ENCODE measurements at regions not wholly inside any gene's neighbourhood (a gene's known extent, or its start where the extent isn't known, plus 50 kb on each side); places are given as distances from the start of the nearest gene placed in this dataset.

GRCh38 chr6:40166963-40167362 lies 232.7 kb upstream of the MOCS1 start:
- no peak overlapping the region for H3K27ac ChIP-seq (replicated peaks)
- TF ChIP-seq GABPA (IDR thresholded peaks at IDR 0.05; ENCODE audit: low read depth) (no peak), SPI1 (IDR thresholded peaks at IDR 0.05; ENCODE audit: borderline replicate concordance, low read depth) (no peak), POLR2AphosphoS5 (IDR thresholded peaks at IDR 0.05; ENCODE audit: low read depth) (no peak), REST (IDR thresholded peaks at IDR 0.05; ENCODE audit: insufficient replicate concordance, low read depth) (no peak)
- TF ChIP-seq, protein P1, sequence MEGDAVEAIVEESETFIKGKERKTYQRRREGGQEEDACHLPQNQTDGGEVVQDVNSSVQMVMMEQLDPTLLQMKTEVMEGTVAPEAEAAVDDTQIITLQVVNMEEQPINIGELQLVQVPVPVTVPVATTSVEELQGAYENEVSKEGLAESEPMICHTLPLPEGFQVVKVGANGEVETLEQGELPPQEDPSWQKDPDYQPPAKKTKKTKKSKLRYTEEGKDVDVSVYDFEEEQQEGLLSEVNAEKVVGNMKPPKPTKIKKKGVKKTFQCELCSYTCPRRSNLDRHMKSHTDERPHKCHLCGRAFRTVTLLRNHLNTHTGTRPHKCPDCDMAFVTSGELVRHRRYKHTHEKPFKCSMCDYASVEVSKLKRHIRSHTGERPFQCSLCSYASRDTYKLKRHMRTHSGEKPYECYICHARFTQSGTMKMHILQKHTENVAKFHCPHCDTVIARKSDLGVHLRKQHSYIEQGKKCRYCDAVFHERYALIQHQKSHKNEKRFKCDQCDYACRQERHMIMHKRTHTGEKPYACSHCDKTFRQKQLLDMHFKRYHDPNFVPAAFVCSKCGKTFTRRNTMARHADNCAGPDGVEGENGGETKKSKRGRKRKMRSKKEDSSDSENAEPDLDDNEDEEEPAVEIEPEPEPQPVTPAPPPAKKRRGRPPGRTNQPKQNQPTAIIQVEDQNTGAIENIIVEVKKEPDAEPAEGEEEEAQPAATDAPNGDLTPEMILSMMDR (IDR thresholded peaks at IDR 0.05; ENCODE audit: insufficient read depth, low read length): no peak
- no peak for DNase-seq (ENCODE audit: low read depth in 1 of 2, low spot score in 1 of 2)
- no peaks in the 10 kb centered on the region for H3K27me3 ChIP-seq (ENCODE audit: insufficient read depth, poor library complexity, severe bottlenecking)
- H3K4me3 ChIP-seq (replicated peaks; ENCODE audit: insufficient read depth, low read length): no peak overlapping the region

GRCh38 chr6:40165036-40165709 lies 230.9 kb upstream of the MOCS1 start:
- no peaks in the 10 kb centered on the region for H3K27me3 ChIP-seq (ENCODE audit: insufficient read depth, poor library complexity, severe bottlenecking)
- H3K4me3 ChIP-seq (replicated peaks; ENCODE audit: insufficient read depth, low read length): no peak overlapping the region
- no peak for DNase-seq (ENCODE audit: low read depth in 1 of 2, low spot score in 1 of 2)
- H3K27ac ChIP-seq (replicated peaks): no peak overlapping the region
- TF ChIP-seq GABPA (IDR thresholded peaks at IDR 0.05; ENCODE audit: low read depth) (no peak), REST (IDR thresholded peaks at IDR 0.05; ENCODE audit: insufficient replicate concordance, low read depth) (no peak), POLR2AphosphoS5 (IDR thresholded peaks at IDR 0.05; ENCODE audit: low read depth) (no peak), SPI1 (IDR thresholded peaks at IDR 0.05; ENCODE audit: borderline replicate concordance, low read depth) (no peak)
- TF ChIP-seq, protein P1 (IDR thresholded peaks at IDR 0.05; ENCODE audit: insufficient read depth, low read length): no peak

- DNase-seq (ENCODE audit: low read depth in 1 of 2, low spot score in 1 of 2): no peak
- no peak for TF ChIP-seq POLR2AphosphoS5 (IDR thresholded peaks at IDR 0.05; ENCODE audit: low read depth)
- no peak for TF ChIP-seq REST (IDR thresholded peaks at IDR 0.05; ENCODE audit: insufficient replicate concordance, low read depth)
- Histone ChIP-seq H3K27me3 (ENCODE audit: insufficient read depth, poor library complexity, severe bottlenecking) (no peaks in the 10 kb centered on the region), H3K27ac (replicated peaks) (no peak overlapping the region), H3K4me3 (replicated peaks; ENCODE audit: insufficient read depth, low read length) (no peak overlapping the region)
Observed at GRCh38 chr6:40164345-40164755, 230.1 kb upstream of the MOCS1 start.

Measured in HL-60 (cell line).